ENCODE measurements at regions not wholly inside any gene's neighbourhood (a gene's known extent, or its start where the extent isn't known, plus 50 kb on each side); places are given as distances from the start of the nearest gene placed in this dataset.

DNA sequence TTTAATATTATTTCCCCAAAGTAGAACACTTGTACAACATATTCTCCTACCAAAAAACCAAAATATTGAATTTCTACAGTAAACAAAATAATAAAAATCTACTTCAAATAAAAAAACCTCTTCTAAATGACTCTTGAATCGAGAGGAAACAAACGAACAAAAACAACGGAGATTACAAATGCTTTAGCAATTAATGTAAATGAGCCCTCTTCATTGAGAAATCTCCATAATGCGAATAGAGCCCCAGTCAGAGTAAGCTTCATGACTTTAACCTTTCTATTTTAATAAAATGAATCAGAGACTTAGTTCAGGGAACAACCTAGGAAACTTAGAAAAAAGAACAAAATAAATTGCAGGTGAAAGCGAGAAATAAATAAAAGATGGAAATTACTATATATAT lies 129.3 kb upstream of the SEMA6A start:
- CTCF ChIA-PET, result no interaction called here
- no peak for DNase-seq (ENCODE audit: low spot score)
- TF ChIP-seq SMAD4 (CRISPR knock-in tag; IDR thresholded peaks at IDR 0.05), result no peak
- TF ChIP-seq, protein P1, sequence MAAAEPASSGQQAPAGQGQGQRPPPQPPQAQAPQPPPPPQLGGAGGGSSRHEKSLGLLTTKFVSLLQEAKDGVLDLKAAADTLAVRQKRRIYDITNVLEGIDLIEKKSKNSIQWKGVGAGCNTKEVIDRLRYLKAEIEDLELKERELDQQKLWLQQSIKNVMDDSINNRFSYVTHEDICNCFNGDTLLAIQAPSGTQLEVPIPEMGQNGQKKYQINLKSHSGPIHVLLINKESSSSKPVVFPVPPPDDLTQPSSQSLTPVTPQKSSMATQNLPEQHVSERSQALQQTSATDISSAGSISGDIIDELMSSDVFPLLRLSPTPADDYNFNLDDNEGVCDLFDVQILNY (CRISPR knock-in tag; IDR thresholded peaks at IDR 0.05), result no peak
- no peak for TF ChIP-seq NR3C1 (CRISPR knock-in tag; conservative IDR thresholded peaks at IDR 0.05; ENCODE audit: low read depth)

DNA sequence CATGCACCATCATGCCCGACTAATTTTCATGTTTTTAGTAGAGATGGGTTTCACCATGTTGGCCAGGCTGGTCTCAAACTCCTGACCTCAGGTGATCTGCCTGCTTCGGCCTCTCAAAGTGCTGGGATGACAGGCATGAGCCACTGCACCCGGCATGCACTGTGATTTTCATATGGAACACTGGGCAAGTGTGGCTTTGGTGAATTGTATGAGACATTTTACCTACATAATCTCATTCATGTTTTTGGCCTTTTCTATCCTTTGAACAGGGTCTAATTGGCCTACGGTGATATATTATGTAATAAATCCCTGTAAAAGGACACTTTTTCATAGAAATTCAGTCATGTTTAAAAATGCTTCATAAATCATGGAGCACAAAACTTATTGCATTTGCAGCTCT lies 128.7 kb upstream of the SEMA6A start:
- CTCF ChIA-PET, result interaction anchor here (1.4 kb wide), 1 partner anchor 128 kb away, joined by 6 read pairs; the partner anchor contains the start of gene SEMA6A
- H3K4me3 Mint-ChIP-seq, result no peak overlapping the region
- POLR2A ChIA-PET, result no interaction called here
- TF ChIP-seq ERG (CRISPR knock-in tag; IDR thresholded peaks at IDR 0.05) (no peak), CREB1 (CRISPR knock-in tag; IDR thresholded peaks at IDR 0.05) (no peak), GABPB1 (CRISPR knock-in tag; IDR thresholded peaks at IDR 0.05) (no peak), RORB (CRISPR knock-in tag; IDR thresholded peaks at IDR 0.05) (no peak)
- TF ChIP-seq, protein P2, sequence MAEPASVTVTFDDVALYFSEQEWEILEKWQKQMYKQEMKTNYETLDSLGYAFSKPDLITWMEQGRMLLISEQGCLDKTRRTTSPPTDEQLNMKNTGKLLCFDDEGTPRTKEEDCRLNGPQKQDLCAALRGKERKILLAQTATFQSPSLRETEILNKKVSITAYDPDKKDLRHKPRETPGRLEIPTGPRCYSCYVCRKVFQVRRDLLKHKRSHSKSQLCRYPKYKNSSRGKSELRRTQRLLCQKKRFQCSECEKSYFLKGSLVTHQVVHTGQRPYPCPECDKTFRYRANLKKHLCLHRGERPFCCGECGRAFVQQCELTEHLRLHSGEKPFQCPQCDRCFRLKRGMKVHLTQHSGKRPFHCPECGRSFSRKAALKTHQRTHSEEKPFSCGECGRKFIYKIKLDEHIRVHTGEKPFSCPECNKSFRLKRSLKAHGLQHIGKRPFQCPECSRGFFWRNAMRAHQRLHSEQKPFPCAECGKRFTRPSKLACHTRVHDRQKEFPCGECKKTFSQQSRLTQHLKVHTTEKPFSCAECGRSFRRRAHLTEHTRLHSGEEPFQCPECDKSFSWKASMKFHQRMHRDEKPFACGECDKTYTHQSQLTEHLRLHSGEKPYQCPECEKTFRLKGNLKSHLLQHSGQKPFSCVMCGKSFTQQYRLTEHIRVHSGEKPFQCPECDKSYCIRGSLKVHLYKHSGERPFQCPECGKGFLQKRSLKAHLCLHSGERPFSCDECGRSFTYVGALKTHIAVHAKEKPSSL (CRISPR knock-in tag; conservative IDR thresholded peaks at IDR 0.05), result no peak
- H3K9me3 Mint-ChIP-seq, result peaks cover 3% of the 10 kb centered on the region; the same call in 1 of the 2 replicates
- DNase-seq (ENCODE audit: low spot score) (no peak), ATAC-seq (no peak)
- H3K27me3 Mint-ChIP-seq (ENCODE audit: low read depth), result no peaks in the 10 kb centered on the region
- H3K4me1 Mint-ChIP-seq, result peaks cover 49% of the 10 kb centered on the region
- H3K27ac Mint-ChIP-seq, result no peak overlapping the region; the same call in 1 of the 2 replicates
- H3K36me3 Mint-ChIP-seq, result peaks cover 2% of the 10 kb centered on the region; the same call in 1 of the 2 replicates

More for the DNA sequence above, 129.3 kb upstream of the SEMA6A start:
- Mint-ChIP-seq H3K36me3 (peaks cover 6% of the 10 kb centered on the region), H3K9me3 (peaks cover 7% of the 10 kb centered on the region), H3K4me1 (peaks cover 45% of the 10 kb centered on the region), H3K27ac (peak overlapping the region; percentile 96), H3K27me3 (ENCODE audit: low read depth) (no peaks in the 10 kb centered on the region), H3K4me3 (peak overlapping the region; percentile 38)
- POLR2A ChIA-PET, result no interaction called here
- no peak for ATAC-seq

DNA sequence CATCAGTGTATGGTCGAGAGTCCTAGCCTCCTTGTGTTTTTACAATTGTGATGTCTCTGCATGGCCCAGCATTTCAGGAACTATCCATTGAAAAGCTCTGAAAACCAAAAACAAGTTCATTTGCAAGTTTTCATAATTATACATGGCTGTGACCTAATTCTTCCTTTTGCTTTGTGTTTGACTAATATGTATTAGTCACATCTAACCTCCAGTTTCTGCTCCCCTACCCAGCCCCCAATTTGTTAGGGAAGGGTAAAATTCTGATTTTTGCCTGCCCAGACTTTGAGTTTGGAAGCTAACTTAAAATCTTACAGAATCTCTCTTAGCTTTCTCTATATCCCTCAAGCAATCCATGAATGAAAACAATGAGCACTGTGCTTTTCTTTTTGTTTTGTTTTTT lies 128.2 kb upstream of the SEMA6A start:
- ChIA-PET POLR2A (interaction anchor here (0.8 kb wide), 1 partner anchor 126 kb away, joined by 5 read pairs; no protein-coding TSS in a partner anchor), CTCF (interaction anchor here (1.4 kb wide), 1 partner anchor 128 kb away, joined by 6 read pairs; the partner anchor contains the start of gene SEMA6A)
- ATAC-seq (no peak), DNase-seq (ENCODE audit: low spot score) (no peak)
- Mint-ChIP-seq H3K4me1 (peaks cover 49% of the 10 kb centered on the region), H3K9me3 (peaks cover 4% of the 10 kb centered on the region; the same call in 1 of the 2 replicates), H3K36me3 (peaks cover 2% of the 10 kb centered on the region; the same call in 1 of the 2 replicates), H3K27me3 (ENCODE audit: low read depth) (no peaks in the 10 kb centered on the region), H3K27ac (peak overlapping the region; percentile 35; the same call in 1 of the 2 replicates), H3K4me3 (no peak overlapping the region)
- TF ChIP-seq MYBL2 (CRISPR knock-in tag; IDR thresholded peaks at IDR 0.05) (no peak), PRDM15 (CRISPR knock-in tag; IDR thresholded peaks at IDR 0.05) (no peak), ZNF121 (CRISPR knock-in tag; IDR thresholded peaks at IDR 0.05) (no peak), STAT6 (CRISPR knock-in tag; conservative IDR thresholded peaks at IDR 0.05; ENCODE audit: low read depth) (no peak), GABPB1 (CRISPR knock-in tag; IDR thresholded peaks at IDR 0.05) (no peak)
- TF ChIP-seq, protein P3, sequence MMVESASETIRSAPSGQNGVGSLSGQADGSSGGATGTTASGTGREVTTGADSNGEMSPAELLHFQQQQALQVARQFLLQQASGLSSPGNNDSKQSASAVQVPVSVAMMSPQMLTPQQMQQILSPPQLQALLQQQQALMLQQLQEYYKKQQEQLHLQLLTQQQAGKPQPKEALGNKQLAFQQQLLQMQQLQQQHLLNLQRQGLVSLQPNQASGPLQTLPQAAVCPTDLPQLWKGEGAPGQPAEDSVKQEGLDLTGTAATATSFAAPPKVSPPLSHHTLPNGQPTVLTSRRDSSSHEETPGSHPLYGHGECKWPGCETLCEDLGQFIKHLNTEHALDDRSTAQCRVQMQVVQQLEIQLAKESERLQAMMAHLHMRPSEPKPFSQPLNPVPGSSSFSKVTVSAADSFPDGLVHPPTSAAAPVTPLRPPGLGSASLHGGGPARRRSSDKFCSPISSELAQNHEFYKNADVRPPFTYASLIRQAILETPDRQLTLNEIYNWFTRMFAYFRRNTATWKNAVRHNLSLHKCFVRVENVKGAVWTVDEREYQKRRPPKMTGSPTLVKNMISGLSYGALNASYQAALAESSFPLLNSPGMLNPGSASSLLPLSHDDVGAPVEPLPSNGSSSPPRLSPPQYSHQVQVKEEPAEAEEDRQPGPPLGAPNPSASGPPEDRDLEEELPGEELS (CRISPR knock-in tag; IDR thresholded peaks at IDR 0.05), result no peak
